ENCODE measurements at regions not wholly inside any gene's neighbourhood (a gene's known extent, or its start where the extent isn't known, plus 50 kb on each side); places are given as distances from the start of the nearest gene placed in this dataset.
A peak's percentile ranks its signal among the peaks of the same experiment; 100 is the strongest.

GRCh38 chr20:16846006-16846405, 97.8 kb downstream of the OTOR start:
- Histone ChIP-seq H3K4me3 (ENCODE audit: insufficient read depth, low read length) (peak overlapping the region; percentile 19), H3K4me1 (ENCODE audit: insufficient read depth, low read length) (no peaks in the 10 kb centered on the region), H3K27ac (ENCODE audit: low read depth, low read length) (no peak overlapping the region), H3K4me2 (ENCODE audit: insufficient read depth, low read length) (peak overlapping the region; percentile 18), H3K27me3 (ENCODE audit: insufficient read depth, low read length) (no peaks in the 10 kb centered on the region), H3K9me3 (ENCODE audit: low read depth, low read length) (no peaks in the 10 kb centered on the region), H3K36me3 (ENCODE audit: insufficient read depth, low read length) (no peaks in the 10 kb centered on the region), H3K79me2 (ENCODE audit: insufficient read depth, low read length) (no peaks in the 10 kb centered on the region), H2AFZ (ENCODE audit: low read length) (peak overlapping the region; percentile 76), H4K20me1 (ENCODE audit: insufficient read depth, low read length) (no peaks in the 10 kb centered on the region)
- no peak for DNase-seq (ENCODE audit: insufficient read length, low spot score, missing footprints)
- no peak for TF ChIP-seq CTCF (IDR thresholded peaks at IDR 0.05; ENCODE audit: extremely low read depth, low read depth, low read length)

- Histone ChIP-seq H3K9me3 (ENCODE audit: low read depth, low read length) (no peaks in the 10 kb centered on the region), H3K36me3 (ENCODE audit: insufficient read depth, low read length) (no peaks in the 10 kb centered on the region), H4K20me1 (ENCODE audit: insufficient read depth, low read length) (no peaks in the 10 kb centered on the region), H3K27me3 (ENCODE audit: insufficient read depth, low read length) (no peaks in the 10 kb centered on the region), H3K27ac (ENCODE audit: low read depth, low read length) (no peak overlapping the region), H2AFZ (ENCODE audit: low read length) (no peak overlapping the region), H3K4me3 (ENCODE audit: insufficient read depth, low read length) (no peak overlapping the region), H3K79me2 (ENCODE audit: insufficient read depth, low read length) (no peaks in the 10 kb centered on the region), H3K4me2 (ENCODE audit: insufficient read depth, low read length) (no peak overlapping the region), H3K4me1 (ENCODE audit: insufficient read depth, low read length) (no peaks in the 10 kb centered on the region)
- DNase-seq (ENCODE audit: insufficient read length, low spot score, missing footprints), result no peak
- no peak for TF ChIP-seq CTCF (IDR thresholded peaks at IDR 0.05; ENCODE audit: extremely low read depth, low read depth, low read length)
These were observed 99.9 kb downstream of the OTOR start for GRCh38 chr20:16848061-16848460.

GRCh38 chr20:16848526-16848925, 100.4 kb downstream of the OTOR start:
- Histone ChIP-seq H3K9me3 (ENCODE audit: low read depth, low read length) (no peaks in the 10 kb centered on the region), H3K27me3 (ENCODE audit: insufficient read depth, low read length) (no peaks in the 10 kb centered on the region), H3K4me3 (ENCODE audit: insufficient read depth, low read length) (no peak overlapping the region), H3K4me2 (ENCODE audit: insufficient read depth, low read length) (no peak overlapping the region), H4K20me1 (ENCODE audit: insufficient read depth, low read length) (no peaks in the 10 kb centered on the region), H2AFZ (ENCODE audit: low read length) (no peak overlapping the region), H3K27ac (ENCODE audit: low read depth, low read length) (no peak overlapping the region), H3K36me3 (ENCODE audit: insufficient read depth, low read length) (no peaks in the 10 kb centered on the region), H3K79me2 (ENCODE audit: insufficient read depth, low read length) (no peaks in the 10 kb centered on the region), H3K4me1 (ENCODE audit: insufficient read depth, low read length) (no peaks in the 10 kb centered on the region)
- TF ChIP-seq CTCF (IDR thresholded peaks at IDR 0.05; ENCODE audit: extremely low read depth, low read depth, low read length), result no peak
- DNase-seq (ENCODE audit: insufficient read length, low spot score, missing footprints), result no peak

- Histone ChIP-seq H3K27me3 (ENCODE audit: insufficient read depth, low read length) (no peaks in the 10 kb centered on the region), H3K79me2 (ENCODE audit: insufficient read depth, low read length) (no peaks in the 10 kb centered on the region), H3K4me2 (ENCODE audit: insufficient read depth, low read length) (no peak overlapping the region), H3K9me3 (ENCODE audit: low read depth, low read length) (no peaks in the 10 kb centered on the region), H2AFZ (ENCODE audit: low read length) (no peak overlapping the region), H4K20me1 (ENCODE audit: insufficient read depth, low read length) (no peaks in the 10 kb centered on the region), H3K4me3 (ENCODE audit: insufficient read depth, low read length) (no peak overlapping the region), H3K4me1 (ENCODE audit: insufficient read depth, low read length) (no peaks in the 10 kb centered on the region), H3K27ac (ENCODE audit: low read depth, low read length) (no peak overlapping the region), H3K36me3 (ENCODE audit: insufficient read depth, low read length) (no peaks in the 10 kb centered on the region)
- TF ChIP-seq CTCF (IDR thresholded peaks at IDR 0.05; ENCODE audit: extremely low read depth, low read depth, low read length), result no peak
- DNase-seq (ENCODE audit: insufficient read length, low spot score, missing footprints), result no peak
These were observed 112.8 kb downstream of the OTOR start for GRCh38 chr20:16860914-16861313.
